ENCODE measurements at regions not wholly inside any gene's neighbourhood (a gene's known extent, or its start where the extent isn't known, plus 50 kb on each side); places are given as distances from the start of the nearest gene placed in this dataset.

DNA sequence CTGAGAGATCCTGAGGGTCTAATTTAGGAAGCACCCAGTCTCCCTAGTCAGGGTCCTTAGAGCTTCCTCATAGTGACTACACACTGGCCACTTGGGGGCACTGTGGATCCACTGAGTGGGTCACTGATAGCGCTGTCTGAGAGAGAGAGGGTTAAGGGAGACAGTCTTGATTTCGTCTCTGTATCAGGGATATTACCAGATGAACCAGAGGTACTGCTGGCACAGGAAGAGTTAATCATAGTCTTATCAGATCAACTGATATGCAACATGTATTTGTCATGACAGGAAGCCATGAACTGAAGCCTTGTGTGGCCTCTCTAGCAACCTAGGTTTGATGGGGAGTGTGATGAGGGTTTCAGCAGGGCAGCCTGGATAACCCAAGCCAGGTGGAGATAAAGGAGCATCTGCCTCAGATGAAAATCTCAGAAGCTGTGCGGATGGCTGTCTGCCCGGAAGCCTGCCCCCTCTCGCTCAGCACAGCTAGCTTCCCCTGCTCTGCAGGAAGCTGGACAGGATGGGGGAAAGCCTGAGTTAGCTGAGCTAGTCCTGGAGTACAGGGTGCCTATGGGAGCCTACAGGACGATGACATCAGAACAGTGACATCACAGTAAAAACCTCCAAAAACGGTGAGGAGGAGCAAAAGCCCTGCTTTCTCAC is 214.0 kb upstream of the PRSS1 start:
- intact Hi-C loops (cut with DNase I, micrococcal nuclease) = loop anchor here (1.0 to 10.0 kb wide), 6 partner anchors 47 to 682 kb away; no protein-coding TSS in a partner anchor
- TF ChIP-seq, protein P1, sequence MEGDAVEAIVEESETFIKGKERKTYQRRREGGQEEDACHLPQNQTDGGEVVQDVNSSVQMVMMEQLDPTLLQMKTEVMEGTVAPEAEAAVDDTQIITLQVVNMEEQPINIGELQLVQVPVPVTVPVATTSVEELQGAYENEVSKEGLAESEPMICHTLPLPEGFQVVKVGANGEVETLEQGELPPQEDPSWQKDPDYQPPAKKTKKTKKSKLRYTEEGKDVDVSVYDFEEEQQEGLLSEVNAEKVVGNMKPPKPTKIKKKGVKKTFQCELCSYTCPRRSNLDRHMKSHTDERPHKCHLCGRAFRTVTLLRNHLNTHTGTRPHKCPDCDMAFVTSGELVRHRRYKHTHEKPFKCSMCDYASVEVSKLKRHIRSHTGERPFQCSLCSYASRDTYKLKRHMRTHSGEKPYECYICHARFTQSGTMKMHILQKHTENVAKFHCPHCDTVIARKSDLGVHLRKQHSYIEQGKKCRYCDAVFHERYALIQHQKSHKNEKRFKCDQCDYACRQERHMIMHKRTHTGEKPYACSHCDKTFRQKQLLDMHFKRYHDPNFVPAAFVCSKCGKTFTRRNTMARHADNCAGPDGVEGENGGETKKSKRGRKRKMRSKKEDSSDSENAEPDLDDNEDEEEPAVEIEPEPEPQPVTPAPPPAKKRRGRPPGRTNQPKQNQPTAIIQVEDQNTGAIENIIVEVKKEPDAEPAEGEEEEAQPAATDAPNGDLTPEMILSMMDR (IDR thresholded peaks at IDR 0.05) = peak; percentile 64
- Histone ChIP-seq H3K27me3 (ENCODE audit: control insufficient read depth in 1 of 2, insufficient read depth in 2 of 2, low read length in 2 of 2) (no peaks in the 10 kb centered on the region), H3K9me3 (ENCODE audit: control insufficient read depth in 1 of 2, insufficient read depth in 1 of 2, low read length in 2 of 2) (no peaks in the 10 kb centered on the region), H3K36me3 (ENCODE audit: insufficient read depth, low read length) (no peaks in the 10 kb centered on the region), H3K4me3 (ENCODE audit: low read length) (peak overlapping the region; percentile 15), H3K4me1 (ENCODE audit: insufficient read depth, low read length) (peaks cover 19% of the 10 kb centered on the region), H3K27ac (ENCODE audit: low read depth in 1 of 2, low read length in 2 of 2) (peak overlapping the region; percentile 8 to 57)
- ATAC-seq (ENCODE audit: poor library complexity) = peak; percentile 82
- Mint-ChIP-seq H3K27ac (peak overlapping the region; percentile 77), H3K4me1 (ENCODE audit: low read depth) (peaks cover 41% of the 10 kb centered on the region), H3K27me3 (no peaks in the 10 kb centered on the region), H3K9me3 (no peaks in the 10 kb centered on the region), H3K36me3 (ENCODE audit: low read depth) (no peaks in the 10 kb centered on the region), H3K4me3 (peak overlapping the region; percentile 75)
- DNase-seq = peak; percentile 35 to 86 (median 66)
- ChIA-PET CTCF (interaction anchor here (0.5 to 1.8 kb wide), 24 partner anchors 8 to 680 kb away, joined by 3 to 11 read pairs (median 4); no protein-coding TSS in a partner anchor), POLR2A (interaction anchor here (0.6 to 2.5 kb wide), 11 partner anchors 12 to 276 kb away, joined by 3 to 28 read pairs (median 4); no protein-coding TSS in a partner anchor)

GRCh38 chr7:142534726-142535122 is 214.5 kb upstream of the PRSS1 start:
- no peak for ATAC-seq (ENCODE audit: poor library complexity)
- no peaks in the 10 kb centered on the region for H3K36me3 Mint-ChIP-seq (ENCODE audit: low read depth)
- peaks cover 35% of the 10 kb centered on the region for H3K4me1 Mint-ChIP-seq (ENCODE audit: low read depth)
- H3K4me1 ChIP-seq (ENCODE audit: insufficient read depth, low read length) = peaks cover 19% of the 10 kb centered on the region
- no peaks in the 10 kb centered on the region for H3K9me3 Mint-ChIP-seq
- no peak for DNase-seq
- H3K27ac ChIP-seq (ENCODE audit: low read depth in 1 of 2, low read length in 2 of 2) = no peak overlapping the region
- H3K27me3 Mint-ChIP-seq = no peaks in the 10 kb centered on the region
- no peak overlapping the region for H3K4me3 ChIP-seq (ENCODE audit: low read length)
- H3K9me3 ChIP-seq (ENCODE audit: control insufficient read depth in 1 of 2, insufficient read depth in 1 of 2, low read length in 2 of 2) = no peaks in the 10 kb centered on the region
- TF ChIP-seq, protein P1 (IDR thresholded peaks at IDR 0.05) = no peak
- no peak overlapping the region for H3K4me3 Mint-ChIP-seq
- intact Hi-C loops (cut with DNase I, micrococcal nuclease) = loop anchor here (1.0 to 10.0 kb wide), 7 partner anchors 48 to 683 kb away; no protein-coding TSS in a partner anchor
- H3K27me3 ChIP-seq (ENCODE audit: control insufficient read depth in 1 of 2, insufficient read depth in 2 of 2, low read length in 2 of 2) = no peaks in the 10 kb centered on the region
- ChIA-PET CTCF (interaction anchor here (0.5 to 1.8 kb wide), 23 partner anchors 9 to 680 kb away, joined by 3 to 11 read pairs (median 4); no protein-coding TSS in a partner anchor), POLR2A (interaction anchor here (0.6 to 2.5 kb wide), 8 partner anchors 12 to 276 kb away, joined by 3 to 28 read pairs (median 7); no protein-coding TSS in a partner anchor)
- H3K27ac Mint-ChIP-seq = peak overlapping the region; percentile 77
- no peaks in the 10 kb centered on the region for H3K36me3 ChIP-seq (ENCODE audit: insufficient read depth, low read length)

- DNase-seq = no peak
- ChIA-PET POLR2A (no interaction called here), CTCF (interaction anchor here (1.3 to 1.8 kb wide), 2 partner anchors 70 to 277 kb away, joined by 3 to 11 read pairs; no protein-coding TSS in a partner anchor)
- H3K27me3 ChIP-seq (ENCODE audit: control insufficient read depth in 1 of 2, insufficient read depth in 2 of 2, low read length in 2 of 2) = no peaks in the 10 kb centered on the region
- Mint-ChIP-seq H3K9me3 (no peaks in the 10 kb centered on the region), H3K4me1 (ENCODE audit: low read depth) (peaks cover 27% of the 10 kb centered on the region), H3K36me3 (ENCODE audit: low read depth) (no peaks in the 10 kb centered on the region), H3K27me3 (no peaks in the 10 kb centered on the region), H3K4me3 (no peak overlapping the region), H3K27ac (no peak overlapping the region)
- intact Hi-C loops (cut with DNase I, micrococcal nuclease) = loop anchor here (2.0 to 10.0 kb wide), 4 partner anchors 277 to 471 kb away; no protein-coding TSS in a partner anchor
- no peaks in the 10 kb centered on the region for H3K9me3 ChIP-seq (ENCODE audit: control insufficient read depth in 1 of 2, insufficient read depth in 1 of 2, low read length in 2 of 2)
- H3K36me3 ChIP-seq (ENCODE audit: insufficient read depth, low read length) = no peaks in the 10 kb centered on the region
- no peak overlapping the region for H3K4me3 ChIP-seq (ENCODE audit: low read length)
- H3K27ac ChIP-seq (ENCODE audit: low read depth in 1 of 2, low read length in 2 of 2) = no peak overlapping the region
- ATAC-seq (ENCODE audit: poor library complexity) = no peak
- peaks cover 16% of the 10 kb centered on the region for H3K4me1 ChIP-seq (ENCODE audit: insufficient read depth, low read length)
- TF ChIP-seq, protein P1 (IDR thresholded peaks at IDR 0.05) = no peak
Observed at GRCh38 chr7:142533920-142534319, 215.4 kb upstream of the PRSS1 start.
